ENCODE measurements at regions not wholly inside any gene's neighbourhood (a gene's known extent, or its start where the extent isn't known, plus 50 kb on each side); places are given as distances from the start of the nearest gene placed in this dataset.

- no peak for TF ChIP-seq CTCF (IDR thresholded peaks at IDR 0.05)
- no peak for TF ChIP-seq TCF7L2 (IDR thresholded peaks at IDR 0.05; ENCODE audit: low read depth, low read length)
- no peak for TF ChIP-seq POLR2AphosphoS5 (IDR thresholded peaks at IDR 0.05; ENCODE audit: low read depth, low read length)
- TF ChIP-seq SIN3A (IDR thresholded peaks at IDR 0.05; ENCODE audit: borderline replicate concordance, insufficient read depth, low read depth, low read length) = no peak
- TF ChIP-seq, protein P1, sequence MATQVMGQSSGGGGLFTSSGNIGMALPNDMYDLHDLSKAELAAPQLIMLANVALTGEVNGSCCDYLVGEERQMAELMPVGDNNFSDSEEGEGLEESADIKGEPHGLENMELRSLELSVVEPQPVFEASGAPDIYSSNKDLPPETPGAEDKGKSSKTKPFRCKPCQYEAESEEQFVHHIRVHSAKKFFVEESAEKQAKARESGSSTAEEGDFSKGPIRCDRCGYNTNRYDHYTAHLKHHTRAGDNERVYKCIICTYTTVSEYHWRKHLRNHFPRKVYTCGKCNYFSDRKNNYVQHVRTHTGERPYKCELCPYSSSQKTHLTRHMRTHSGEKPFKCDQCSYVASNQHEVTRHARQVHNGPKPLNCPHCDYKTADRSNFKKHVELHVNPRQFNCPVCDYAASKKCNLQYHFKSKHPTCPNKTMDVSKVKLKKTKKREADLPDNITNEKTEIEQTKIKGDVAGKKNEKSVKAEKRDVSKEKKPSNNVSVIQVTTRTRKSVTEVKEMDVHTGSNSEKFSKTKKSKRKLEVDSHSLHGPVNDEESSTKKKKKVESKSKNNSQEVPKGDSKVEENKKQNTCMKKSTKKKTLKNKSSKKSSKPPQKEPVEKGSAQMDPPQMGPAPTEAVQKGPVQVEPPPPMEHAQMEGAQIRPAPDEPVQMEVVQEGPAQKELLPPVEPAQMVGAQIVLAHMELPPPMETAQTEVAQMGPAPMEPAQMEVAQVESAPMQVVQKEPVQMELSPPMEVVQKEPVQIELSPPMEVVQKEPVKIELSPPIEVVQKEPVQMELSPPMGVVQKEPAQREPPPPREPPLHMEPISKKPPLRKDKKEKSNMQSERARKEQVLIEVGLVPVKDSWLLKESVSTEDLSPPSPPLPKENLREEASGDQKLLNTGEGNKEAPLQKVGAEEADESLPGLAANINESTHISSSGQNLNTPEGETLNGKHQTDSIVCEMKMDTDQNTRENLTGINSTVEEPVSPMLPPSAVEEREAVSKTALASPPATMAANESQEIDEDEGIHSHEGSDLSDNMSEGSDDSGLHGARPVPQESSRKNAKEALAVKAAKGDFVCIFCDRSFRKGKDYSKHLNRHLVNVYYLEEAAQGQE (IDR thresholded peaks at IDR 0.05; ENCODE audit: insufficient read depth in 1 of 2, low read depth in 2 of 2, low read length in 1 of 2) = no peak
- ChIA-PET CTCF (no interaction called here), POLR2A (no interaction called here)
- ATAC-seq (no peak), DNase-seq (ENCODE audit: low read depth, low spot score) (no peak)
- no peak overlapping the region for H3K4me3 ChIP-seq (ENCODE audit: low read depth in 2 of 2, low read length in 2 of 2)
- intact Hi-C loops (cut with micrococcal nuclease; ENCODE audit: unreplicated experiment) = no loop called here
- in situ Hi-C loops (cut with HindIII; ENCODE audit: low pct_unique_long_range_greater_than_20kb, low sequenced_read_pairs) = no loop called here
- no peaks in the 10 kb centered on the region for H3K4me1 ChIP-seq (ENCODE audit: control insufficient read depth, insufficient read depth, low read length)
- H3K9me3 ChIP-seq (ENCODE audit: control insufficient read depth, insufficient read depth, low read depth, low read length) = no peaks in the 10 kb centered on the region
- no peaks in the 10 kb centered on the region for H3K36me3 ChIP-seq (ENCODE audit: control insufficient read depth, insufficient read depth, low read length)
- no TSS peak for BruUV-seq (replicated peaks)
- H3K27me3 ChIP-seq (ENCODE audit: control insufficient read depth, insufficient read depth, low read length) = peaks cover 10% of the 10 kb centered on the region; the same call in 1 of the 2 replicates
- H3K27ac ChIP-seq (ENCODE audit: low read length) = no peak overlapping the region
These were observed 227.9 kb downstream of the TBXT start for GRCh38 chr6:165939601-165940290.

DNA sequence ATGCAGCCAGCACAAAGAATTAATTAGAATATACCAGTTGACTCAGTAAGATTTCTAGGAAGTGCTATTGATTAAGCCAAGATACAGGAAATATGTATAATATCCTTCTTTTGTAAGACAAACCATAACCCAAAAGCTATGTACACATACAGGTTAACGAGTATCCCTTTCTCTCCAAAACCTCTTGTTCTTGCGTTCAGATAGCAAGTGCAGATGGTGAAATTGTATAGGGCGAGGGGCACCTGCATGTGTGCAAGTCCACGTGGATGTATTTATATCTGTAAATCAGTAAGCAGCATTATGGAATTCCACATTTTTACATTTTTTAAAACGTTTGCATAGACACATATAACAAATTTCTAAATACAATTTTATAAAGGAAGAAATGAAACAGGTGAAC, 228.6 kb downstream of the TBXT start:
- no peak overlapping the region for H3K4me3 ChIP-seq (ENCODE audit: low read depth in 2 of 2, low read length in 2 of 2)
- intact Hi-C loops (cut with micrococcal nuclease; ENCODE audit: unreplicated experiment) (no loop called here), in situ Hi-C loops (cut with HindIII; ENCODE audit: low pct_unique_long_range_greater_than_20kb, low sequenced_read_pairs) (no loop called here)
- DNase-seq (ENCODE audit: low read depth, low spot score) = no peak
- H3K36me3 ChIP-seq (ENCODE audit: control insufficient read depth, insufficient read depth, low read length) = no peaks in the 10 kb centered on the region
- no peak overlapping the region for H3K27ac ChIP-seq (ENCODE audit: low read length)
- no peaks in the 10 kb centered on the region for H3K4me1 ChIP-seq (ENCODE audit: control insufficient read depth, insufficient read depth, low read length)
- POLR2A ChIA-PET = no interaction called here
- no peak for ATAC-seq
- no peaks in the 10 kb centered on the region for H3K9me3 ChIP-seq (ENCODE audit: control insufficient read depth, insufficient read depth, low read depth, low read length)
- TF ChIP-seq CTCF (IDR thresholded peaks at IDR 0.05) (no peak), POLR2AphosphoS5 (IDR thresholded peaks at IDR 0.05; ENCODE audit: low read depth, low read length) (no peak), TCF7L2 (IDR thresholded peaks at IDR 0.05; ENCODE audit: low read depth, low read length) (no peak), SIN3A (IDR thresholded peaks at IDR 0.05; ENCODE audit: borderline replicate concordance, insufficient read depth, low read depth, low read length) (no peak)
- TF ChIP-seq, protein P1 (IDR thresholded peaks at IDR 0.05; ENCODE audit: insufficient read depth in 1 of 2, low read depth in 2 of 2, low read length in 1 of 2) = no peak
- CTCF ChIA-PET = no interaction called here
- no TSS peak for BruUV-seq (replicated peaks)
- peaks cover 10% of the 10 kb centered on the region; the same call in 1 of the 2 replicates for H3K27me3 ChIP-seq (ENCODE audit: control insufficient read depth, insufficient read depth, low read length)

Measured in Panc1 (cell line).